Fibroblast of upper back skin (primary cell): ENCODE measurements at regions not wholly inside any gene's neighbourhood (a gene's known extent, or its start where the extent isn't known, plus 50 kb on each side); places are given as distances from the start of the nearest gene placed in this dataset.
"Not testable (repeated sequence)": the region's sequence is repeated elsewhere in the genome, so short reads cannot be mapped to it uniquely, and the experiment has no call there.

Experiments
- DNase-seq: peaks from one replicate; pipeline ENCODE4 v3.0.0-alpha.2; 2013

DNA sequence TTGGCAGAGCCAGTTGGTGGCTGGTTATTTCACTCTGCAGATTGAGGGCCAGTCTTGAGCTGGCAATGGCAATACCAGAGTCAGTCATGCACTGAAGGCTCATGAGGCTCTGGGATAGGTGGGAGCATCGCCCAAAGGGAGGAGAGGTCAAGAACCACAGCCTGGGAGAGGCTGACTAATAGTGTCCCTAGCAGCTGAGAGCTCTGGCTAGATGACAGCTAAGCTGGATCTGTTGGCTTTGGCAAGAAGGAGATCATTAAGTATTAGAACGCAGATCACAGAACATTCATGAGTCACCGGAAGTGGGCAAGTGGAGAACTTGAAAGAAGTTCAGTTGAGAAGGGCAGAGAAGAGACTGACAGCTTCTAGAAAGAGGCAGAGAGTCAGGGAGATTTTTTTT lies 521.1 kb downstream of the NR2F2 start:
- peak; percentile 3 for DNase-seq

DNA sequence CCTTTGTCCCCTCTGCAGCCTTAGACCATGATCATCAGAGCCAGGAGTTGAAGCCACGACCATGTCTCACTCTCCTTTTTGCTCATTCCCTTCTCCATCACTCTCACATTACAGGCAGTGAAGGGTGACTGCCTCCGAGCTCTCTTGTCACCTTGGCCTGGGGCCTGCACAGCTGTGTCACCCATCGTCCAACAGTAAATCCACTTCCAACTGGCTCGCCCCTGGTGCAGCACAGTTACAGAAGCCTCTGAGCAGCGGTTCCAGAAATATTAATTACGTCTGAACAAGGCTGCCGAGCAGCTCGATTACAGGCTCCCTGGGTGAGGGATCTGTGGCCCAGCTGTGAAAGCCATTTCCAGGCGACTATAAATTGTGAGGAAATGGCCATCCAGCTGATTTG lies 528.2 kb downstream of the NR2F2 start:
- no peak for DNase-seq

DNA sequence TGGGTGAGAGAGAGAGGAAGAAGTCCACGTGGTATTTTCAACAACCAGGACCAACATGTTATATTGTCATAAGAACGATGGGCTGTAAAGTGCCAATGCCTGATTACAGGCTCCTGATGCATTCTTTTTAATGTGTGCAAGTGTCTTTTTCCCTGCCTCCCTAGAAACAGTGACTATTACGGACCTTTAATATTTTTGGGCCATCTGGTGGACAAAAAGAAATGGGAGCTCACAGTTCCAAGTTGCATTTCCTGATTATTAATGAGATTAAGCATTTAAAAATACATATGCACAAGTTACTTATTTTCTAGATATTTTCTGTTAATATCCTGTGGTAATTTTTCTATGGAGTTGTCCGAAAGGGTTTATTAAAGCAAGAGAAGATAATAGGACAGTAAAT lies 530.2 kb downstream of the NR2F2 start:
- no peak for DNase-seq

DNA sequence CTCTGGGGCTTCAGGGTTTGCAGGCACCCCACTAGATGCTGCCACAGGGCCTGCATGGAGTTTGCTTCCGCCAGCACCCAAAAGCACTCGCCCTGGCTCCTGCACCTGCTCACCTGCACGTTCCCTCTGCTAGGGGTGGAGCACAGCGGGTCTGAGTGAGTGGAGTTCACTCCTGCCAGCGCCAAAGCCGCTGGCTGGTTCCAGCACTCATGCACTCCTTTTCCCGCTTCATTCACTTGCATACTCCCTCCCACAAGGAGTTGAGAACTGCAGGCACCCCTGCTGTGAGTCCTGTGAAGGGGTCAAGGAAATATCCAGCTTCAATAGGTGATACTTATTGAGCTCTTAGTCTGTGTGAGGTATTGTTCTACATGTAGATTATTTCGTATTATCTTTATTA lies 537.5 kb downstream of the NR2F2 start:
- DNase-seq, result no peak

DNA sequence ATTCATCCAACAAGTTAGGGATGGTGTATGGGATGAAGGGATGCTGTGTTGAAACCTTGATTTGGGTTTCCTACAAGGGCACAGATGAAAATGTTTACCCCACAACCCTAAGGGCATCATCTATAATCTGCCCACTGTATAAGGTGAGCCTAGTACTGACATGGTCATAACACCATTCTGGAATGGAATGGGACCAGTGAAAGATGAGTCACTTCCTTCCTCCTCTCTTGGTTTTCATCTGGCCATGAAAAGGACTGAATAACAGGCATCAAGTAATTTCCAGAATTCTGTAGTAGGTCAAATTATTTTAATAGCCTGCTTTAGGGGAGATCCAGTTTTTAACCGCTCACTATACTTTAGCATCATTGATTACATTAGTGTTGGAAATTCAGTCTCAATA lies 538.6 kb downstream of the NR2F2 start:
- no peak for DNase-seq

DNA sequence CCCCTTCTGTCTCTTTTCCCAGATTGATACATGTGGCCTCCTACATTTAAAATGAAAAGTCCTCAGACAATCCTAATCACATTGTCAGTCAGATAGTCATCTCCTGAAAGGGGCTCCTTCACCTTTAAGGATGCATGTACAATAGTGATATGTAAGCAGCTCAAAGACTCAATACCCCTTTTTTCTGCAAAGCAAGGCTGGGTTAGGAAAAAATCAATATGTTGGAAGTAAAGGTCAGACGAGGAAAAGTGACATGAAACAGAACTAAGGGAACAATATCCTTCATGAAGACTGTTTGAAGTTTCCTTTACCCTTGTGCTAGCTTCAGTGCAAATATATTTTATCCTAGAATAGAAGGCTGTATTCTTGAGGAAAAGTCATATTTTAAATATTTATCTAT lies 539.3 kb downstream of the NR2F2 start:
- DNase-seq, result no peak

DNA sequence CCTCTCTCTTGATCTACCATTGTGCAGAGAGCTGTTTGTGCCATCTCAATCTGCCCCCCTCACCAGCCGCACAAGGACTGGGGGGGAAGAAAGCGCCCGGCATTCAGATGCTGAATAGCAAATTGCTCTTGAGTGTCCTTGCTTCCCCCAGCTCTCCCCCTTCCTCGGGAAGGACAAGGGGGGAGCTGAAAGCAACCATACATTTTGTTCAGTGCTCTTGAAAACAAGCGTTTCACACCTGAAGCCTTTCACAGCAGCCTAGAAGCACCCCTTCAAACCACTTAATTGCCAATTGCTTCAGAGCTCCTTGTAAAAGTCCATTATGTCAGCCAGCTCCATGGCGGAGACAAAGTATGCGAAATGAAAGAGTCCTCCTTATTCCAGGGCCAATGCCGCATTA lies 540.1 kb downstream of the NR2F2 start:
- no peak for DNase-seq

DNA sequence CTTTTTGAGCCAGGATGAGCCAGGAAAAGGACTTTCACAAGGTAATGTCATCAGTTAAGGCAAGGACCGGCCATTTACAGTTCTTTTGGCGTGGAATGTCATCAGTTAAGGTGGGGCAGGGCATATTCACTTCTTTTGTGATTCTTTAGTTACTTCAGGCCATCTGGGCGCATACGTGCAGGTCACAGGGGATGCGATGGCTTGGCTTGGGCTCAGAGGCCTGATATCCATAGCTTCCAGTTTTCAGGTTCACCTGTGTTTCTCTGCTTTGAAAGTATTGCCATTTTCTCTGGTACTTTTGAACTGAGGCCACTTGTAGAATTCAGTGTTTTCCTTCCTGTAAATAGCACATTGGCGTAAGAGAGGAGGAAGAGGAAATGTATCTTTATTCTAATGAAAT lies 546.9 kb downstream of the NR2F2 start:
- DNase-seq, result not testable (repeated sequence)

DNA sequence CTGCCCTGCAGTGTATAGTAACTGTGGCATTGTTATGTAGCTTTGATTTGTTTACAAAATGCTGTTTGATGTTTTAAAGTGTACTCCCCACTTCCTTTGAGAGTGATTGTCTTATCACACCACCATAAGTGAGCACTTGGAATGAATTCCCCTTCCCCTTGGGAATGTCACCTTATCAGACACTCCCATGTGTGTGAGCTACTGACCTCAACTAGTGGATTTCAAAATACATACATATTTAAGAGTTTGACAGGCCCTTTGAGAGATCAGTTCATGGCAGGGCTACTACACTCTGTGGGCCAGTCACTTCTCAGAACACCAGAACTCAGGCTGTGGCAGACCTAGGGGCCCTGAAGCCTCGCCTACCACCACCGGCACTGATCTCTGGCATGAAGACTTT lies 547.6 kb downstream of the NR2F2 start:
- DNase-seq, result no peak

DNA sequence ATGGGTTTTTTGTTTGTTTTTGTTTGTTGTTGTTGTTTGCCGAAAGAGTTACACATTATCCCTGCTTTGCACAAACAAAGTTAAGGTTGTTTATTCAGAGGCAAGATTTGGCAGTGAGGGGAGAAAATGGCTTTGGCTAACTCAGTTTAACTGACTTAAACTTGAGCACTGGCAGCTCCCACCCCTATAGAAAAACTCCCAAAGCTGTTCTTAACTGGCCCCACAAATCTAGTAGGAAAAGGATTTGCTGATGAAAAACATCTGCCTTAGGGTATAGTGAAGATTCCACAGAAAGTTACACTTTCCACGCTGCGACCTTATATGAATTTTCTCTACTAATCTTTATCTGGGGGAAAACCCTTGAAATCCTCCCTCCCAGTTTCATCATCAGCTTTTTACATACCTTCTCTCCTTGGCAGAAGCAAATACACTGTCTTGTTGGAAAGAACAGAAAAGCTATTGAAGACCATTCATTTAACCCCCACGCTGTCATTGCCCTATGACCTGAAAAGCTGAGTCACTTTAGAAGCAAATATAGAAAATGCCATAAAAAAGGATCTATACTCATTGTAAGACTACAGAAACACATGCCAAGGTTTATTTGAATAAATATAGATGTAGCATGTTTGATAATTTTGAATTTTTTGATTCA lies 551.7 kb downstream of the NR2F2 start:
- peak; percentile 17 for DNase-seq

DNA sequence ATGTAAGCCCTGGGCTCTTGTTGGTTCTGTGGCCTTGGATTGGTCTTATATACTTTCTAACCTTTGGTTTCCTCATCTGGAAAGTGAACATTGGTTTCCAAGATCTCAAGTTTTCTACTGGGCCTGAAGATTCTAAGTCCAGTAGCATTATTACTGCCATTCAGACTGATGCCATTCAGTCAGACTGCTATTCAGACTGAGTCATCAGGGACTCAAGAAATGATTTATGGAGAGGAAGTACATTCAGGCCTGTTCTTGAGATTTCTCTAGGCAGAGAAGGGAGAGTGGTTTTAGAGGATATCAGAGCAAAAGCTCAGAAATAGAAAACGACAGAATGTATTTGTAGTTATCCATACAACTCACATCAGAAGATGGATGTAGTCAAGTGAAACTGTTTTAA lies 557.2 kb downstream of the NR2F2 start:
- DNase-seq, result peak; percentile 4

DNA sequence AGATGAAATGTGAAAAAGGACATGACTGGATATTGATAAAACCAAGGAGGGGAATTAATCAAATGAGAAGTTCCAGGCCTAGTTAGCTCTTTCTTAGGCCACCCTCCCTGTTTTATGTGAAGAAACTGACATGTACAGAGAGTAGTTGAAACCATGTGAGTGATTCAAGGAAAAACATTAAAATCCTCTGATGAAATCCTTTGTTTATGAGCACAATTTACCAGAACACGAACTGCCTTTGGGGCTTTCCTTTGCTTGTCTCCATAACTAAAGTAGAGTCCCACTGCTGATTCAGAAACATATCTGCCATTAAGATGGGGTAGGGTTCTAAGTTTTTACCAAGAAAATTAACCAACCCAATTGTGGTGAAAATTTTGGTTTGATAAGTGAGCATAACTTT lies 558.3 kb downstream of the NR2F2 start:
- DNase-seq, result no peak

DNA sequence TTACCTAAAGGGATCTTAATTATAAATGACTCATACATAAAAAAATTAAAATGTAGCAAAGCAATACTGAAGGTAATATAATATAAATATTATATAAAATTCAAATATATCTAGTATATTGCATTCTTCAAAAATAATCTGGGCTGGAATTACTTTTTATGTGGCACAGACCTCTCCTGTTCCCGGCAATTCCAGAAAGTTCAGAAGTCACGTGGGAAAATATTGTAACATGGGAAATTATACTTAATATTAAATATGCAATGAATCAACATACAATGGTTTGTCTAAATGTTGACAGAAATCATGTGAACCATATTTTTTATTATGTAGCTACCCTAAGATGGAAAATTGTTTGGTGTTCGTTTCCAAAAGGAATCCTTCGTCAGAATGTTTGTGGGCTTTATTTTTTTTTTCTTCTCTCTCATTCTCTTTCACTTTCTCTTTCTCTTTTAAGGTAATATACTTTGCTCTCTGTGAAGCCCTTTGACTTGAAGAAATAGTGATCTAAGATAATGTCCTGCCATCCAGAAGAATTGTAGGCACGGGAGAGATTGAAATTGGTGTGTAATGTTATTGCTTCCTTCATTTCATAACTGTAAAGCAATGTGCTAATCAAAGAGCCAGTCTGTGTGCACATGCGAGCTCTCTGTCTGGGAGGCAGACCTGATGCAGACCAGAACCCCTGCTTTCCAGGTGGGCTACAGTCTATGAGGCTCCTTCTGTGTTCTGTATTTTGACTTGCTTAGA lies 559.4 kb downstream of the NR2F2 start:
- DNase-seq, result no peak

DNA sequence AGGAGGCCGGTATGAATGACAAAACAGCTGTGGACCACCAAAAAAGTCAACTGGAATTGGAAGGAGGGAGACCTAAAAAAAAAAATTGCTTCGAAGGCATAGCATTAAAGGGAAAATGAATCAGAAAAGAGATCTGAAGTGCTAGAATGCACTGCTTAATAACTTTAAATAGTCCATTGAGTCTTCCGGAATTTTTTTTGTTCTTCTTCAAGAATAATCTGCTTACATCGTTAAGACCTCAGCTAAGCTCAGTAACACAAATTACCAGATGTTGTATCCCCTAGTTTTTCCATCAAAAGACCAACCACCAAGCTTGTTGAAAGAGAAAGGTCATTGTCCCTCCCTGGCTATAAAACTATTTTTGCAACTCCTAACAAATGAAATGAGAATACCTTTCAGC lies 560.5 kb downstream of the NR2F2 start:
- no peak for DNase-seq

DNA sequence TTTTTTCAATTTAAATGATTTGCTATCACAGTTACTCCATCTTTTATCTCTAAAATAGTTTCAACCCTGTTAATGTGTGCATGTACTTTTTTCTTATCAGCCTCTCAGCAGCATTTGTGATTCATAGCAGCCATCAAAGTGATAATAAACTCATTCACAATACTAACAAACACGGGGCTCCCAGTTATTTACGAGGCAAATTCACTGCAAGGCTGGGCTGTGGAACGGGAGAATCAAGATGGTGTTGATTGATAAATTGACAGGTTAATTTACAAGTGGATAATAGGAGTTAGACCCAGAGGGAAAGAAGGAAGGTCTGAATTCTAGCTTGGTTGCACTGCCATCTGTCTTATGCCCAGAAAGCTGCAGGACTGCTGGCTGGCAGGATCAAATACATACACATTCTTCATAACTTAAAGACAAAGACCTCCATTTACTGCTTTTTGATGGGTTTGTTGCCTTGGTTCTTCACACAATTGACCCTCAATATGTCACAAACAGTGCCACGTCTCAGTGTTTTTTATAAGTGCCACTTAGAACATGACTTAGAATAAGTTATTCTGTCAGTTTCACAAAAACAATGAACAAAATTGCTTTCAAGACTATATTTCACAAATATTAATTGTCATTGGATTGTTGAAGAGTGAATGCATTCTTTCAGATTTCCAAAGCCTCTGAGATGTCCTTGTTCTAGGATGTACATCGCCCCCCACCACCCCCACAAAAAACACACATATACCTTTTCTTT lies 562.8 kb downstream of the NR2F2 start:
- DNase-seq, result peak; percentile 1

DNA sequence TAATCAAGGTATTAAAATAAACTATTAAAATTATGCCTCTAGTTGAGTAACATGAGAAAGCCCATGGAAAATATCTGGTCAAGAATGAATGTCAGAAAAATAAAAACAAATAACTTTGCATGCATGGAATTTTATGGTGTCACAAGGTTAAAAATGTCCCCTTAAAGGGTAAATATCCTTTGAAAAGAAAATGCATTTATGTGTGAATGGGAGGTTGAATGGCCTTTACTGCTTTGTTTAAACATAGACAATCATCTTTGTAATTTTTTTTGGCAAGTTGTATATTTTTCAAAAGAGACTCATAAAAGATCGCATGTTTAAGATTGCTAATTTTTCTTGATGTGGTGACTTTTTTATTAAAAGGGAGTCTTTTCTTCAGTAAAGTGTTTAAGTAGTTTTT lies 564.2 kb downstream of the NR2F2 start:
- no peak for DNase-seq

DNA sequence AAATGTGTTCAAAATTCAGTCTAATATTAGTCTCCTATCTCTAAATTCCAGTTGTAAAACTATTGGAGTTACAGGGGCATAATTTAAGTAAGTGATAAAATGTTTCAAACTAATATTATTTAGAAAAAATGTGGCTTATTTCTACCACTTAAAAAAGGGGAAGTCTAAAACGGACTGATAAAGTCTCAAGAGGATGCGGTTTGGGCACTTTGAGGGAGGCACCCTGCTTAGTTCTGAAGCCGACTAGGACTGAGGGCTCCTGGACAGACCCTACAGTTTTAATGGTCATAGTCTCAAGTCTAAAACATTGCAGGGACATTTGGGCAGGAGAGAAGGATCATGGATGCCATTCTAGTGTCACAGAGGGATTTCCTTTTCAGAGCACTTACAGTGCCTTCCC lies 566.3 kb downstream of the NR2F2 start:
- DNase-seq, result no peak

DNA sequence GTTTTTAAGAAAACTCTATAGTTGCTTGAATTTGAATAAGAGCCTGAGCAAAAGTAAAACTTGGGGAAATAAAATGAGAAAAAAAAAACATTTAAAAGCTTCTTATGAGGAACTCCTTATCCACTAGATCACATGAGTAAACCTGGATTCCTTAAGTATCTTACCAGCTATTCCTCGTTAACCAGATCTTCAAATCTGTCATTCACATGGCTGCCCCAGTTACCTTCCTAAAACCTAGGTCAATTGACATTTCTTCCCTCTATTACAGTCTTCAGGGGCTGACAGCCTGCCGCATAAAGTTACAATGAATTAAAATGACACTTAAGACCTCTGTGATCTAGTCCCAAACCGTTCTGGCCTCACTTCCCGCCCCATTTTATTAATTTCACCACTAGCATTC lies 583.6 kb downstream of the NR2F2 start:
- DNase-seq, result no peak

DNA sequence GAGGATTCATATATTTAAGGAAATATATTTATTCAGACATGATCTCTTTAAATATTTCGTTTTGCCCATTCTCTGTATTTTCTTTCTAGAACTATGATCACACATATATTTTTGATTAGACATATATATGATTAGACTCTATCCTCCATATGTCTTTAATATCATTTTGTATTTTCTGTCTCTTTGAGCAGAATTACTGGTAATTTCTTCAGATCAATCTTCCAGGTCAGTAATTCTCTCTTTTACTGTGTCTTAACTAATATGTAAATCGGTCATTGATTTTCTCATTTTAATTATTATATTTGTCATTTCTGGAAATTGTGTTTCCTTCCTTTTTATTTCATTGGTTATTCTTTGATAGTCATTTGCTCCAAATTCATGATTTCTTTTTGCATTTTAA lies 586.2 kb downstream of the NR2F2 start:
- no peak for DNase-seq

DNA sequence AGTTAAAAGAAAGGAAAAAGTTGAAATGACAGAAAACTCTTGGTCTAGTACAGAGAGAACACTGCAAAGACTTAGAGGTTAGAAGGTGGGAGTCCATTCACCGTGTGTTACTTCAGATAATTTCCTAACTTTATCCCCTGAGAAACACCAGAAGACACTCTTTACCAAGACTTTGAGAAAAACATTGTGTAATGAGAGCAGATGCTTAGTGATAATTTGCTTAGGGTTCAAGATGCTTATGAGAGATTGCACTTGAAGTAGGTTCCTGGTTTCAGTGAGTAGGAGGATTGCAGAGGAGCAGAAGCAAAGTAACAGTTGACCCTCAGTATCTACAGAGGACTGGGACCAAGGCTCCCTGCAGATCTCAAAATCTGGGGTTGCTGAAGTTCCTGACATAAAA lies 594.1 kb downstream of the NR2F2 start:
- DNase-seq, result no peak

DNA sequence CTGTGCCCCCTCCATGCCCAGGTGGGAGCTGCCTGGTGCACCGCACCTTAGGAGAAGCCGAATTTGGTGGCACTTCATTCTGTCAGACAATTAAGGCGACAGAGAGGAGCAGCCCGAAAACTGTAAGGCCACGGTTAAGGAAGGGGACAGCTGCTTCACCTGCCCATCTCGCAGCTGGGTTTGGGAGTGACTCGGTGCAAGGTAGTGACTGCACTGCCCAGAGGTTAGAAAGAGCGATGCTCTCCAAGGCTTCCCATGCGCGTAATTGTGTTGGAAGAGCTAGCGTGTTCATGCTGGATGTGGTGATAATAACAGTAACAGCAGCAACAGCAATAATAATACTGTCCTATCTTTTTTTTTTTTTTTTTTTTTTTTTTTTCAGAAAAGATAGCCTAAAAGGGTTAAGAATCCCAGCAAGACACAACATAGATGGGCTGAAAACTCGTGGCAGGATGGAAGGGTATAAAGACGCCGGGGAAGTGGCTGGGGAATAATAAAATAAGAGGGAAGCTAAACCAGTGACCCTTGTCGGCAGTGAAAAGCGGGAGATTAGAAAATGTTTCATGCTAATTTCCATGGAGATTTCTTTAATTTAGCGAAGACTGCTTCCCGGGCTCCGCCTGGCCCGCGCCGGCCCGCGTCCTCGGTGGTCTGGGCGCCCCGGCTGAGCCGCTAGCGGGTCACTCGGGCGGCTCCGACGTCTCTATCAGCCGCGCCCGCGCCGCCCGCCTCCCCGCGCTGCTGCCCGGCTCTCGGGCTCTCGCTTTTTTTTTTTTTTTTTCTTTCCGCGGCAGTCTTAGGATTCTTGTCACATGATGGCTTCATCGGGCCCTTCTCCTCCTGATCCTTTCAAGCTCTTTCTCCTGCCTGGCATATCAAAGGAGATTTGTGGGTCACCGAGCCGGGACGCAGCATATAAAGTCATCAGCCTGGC lies 617.1 kb downstream of the NR2F2 start:
- DNase-seq, result no peak

DNA sequence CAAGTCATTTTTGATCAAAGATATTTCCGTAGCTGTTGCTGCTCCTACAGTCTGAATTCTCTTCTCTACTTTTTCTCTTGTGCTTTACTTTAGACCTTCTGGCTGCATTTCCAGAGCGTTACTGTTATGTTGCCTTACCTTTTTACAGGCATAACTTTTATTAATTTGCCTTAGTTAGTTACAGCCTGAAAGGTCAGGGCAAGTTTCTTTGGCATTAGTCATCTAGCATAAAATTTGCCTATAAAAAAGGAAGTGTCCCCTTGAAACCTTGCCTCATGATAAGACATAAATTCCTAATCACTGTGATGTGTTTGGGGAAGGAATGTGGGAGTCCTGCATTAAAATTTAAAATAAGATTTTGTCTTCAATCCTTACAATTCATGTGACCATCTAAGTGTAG lies 618.5 kb downstream of the NR2F2 start:
- no peak for DNase-seq

DNA sequence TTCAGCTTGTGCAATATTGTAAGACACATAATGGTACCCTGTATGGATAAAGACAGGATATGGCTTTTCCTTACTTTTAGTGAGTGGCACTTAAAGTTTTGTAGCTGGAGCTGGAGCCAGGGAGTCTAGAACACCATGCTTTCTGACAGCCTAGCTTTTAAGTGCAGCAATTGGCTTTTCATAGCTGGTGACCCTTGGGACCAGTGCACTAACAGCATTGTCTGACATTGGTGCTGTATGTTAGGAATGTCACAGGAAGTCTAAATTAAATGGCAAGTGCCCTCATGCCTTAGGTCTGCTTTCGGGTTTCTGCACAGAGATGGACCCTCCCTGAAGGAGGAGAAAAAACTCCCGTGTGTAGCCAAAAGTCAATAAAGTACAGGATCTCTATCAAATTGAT lies 628.2 kb downstream of the NR2F2 start:
- no peak for DNase-seq
